Loucy (cell line): ENCODE measurements at regions not wholly inside any gene's neighbourhood (a gene's known extent, or its start where the extent isn't known, plus 50 kb on each side); places are given as distances from the start of the nearest gene placed in this dataset.

Experiments used
- H2AFZ ChIP-seq: fragments of 200-600 bp; sonication (generic); 2 replicates; pipeline ENCODE4 v1.6.0; 2016; ENCODE audit warnings: antibody characterized with exemption, mild to moderate bottlenecking, low read length, moderate library complexity
- H3F3A ChIP-seq: fragments of 200-600 bp; 2 replicates; pipeline ENCODE4 v1.6.0; 2016; ENCODE audit warnings: antibody characterized with exemption, low read depth, mild to moderate bottlenecking
- H3K27me3 ChIP-seq: fragments of 200-600 bp; sonication (generic); 2 replicates; pipeline ENCODE4 v1.6.1; 2014; ENCODE audit warnings: low read length, mild to moderate bottlenecking; ENCODE audit not compliant: insufficient read depth, poor library complexity, severe bottlenecking
- H3K36me3 ChIP-seq: fragments of 200-600 bp; sonication (generic); 2 replicates; pipeline ENCODE4 v1.6.1; 2016; ENCODE audit warnings: low read length; ENCODE audit not compliant: insufficient read depth
- H3K4me1 ChIP-seq: fragments of 200-600 bp; sonication (generic); 2 replicates; pipeline ENCODE4 v1.5.1; 2014; ENCODE audit warnings: low read length, mild to moderate bottlenecking; ENCODE audit not compliant: insufficient read depth, poor library complexity, severe bottlenecking
- H3K4me2 ChIP-seq: fragments of 200-600 bp; sonication (generic); 2 replicates; pipeline ENCODE4 v1.6.0; 2014; ENCODE audit warnings: antibody characterized with exemption, low read length, low read depth, mild to moderate bottlenecking; ENCODE audit not compliant: poor library complexity, severe bottlenecking
- H3K4me3 ChIP-seq: fragments of 200-600 bp; sonication (generic); 2 replicates; pipeline ENCODE4 v1.5.1; 2014; ENCODE audit warnings: low read length, mild to moderate bottlenecking, mixed read lengths; ENCODE audit not compliant: poor library complexity, severe bottlenecking
- H3K79me2 ChIP-seq: fragments of 200-600 bp; sonication (generic); 2 replicates; pipeline ENCODE4 v1.6.1; 2014; ENCODE audit warnings: low read length; ENCODE audit not compliant: insufficient read depth
- H3K9ac ChIP-seq: fragments of 200-600 bp; sonication (generic); 2 replicates; pipeline ENCODE4 v1.6.0; 2014; ENCODE audit warnings: mild to moderate bottlenecking, low read depth, low read length, moderate library complexity; ENCODE audit not compliant: poor library complexity, severe bottlenecking
- H3K9me2 ChIP-seq: fragments of 200-600 bp; sonication (generic); replicated peaks from 2 replicates; pipeline ENCODE4 v1.6.1; 2016; ENCODE audit warnings: low read depth, low read length, mixed read lengths
- H3K9me3 ChIP-seq: fragments of 200-600 bp; sonication (generic); 2 replicates; pipeline ENCODE4 v1.6.1; 2014; ENCODE audit warnings: mild to moderate bottlenecking, antibody characterized with exemption, low read length, low read depth; ENCODE audit not compliant: insufficient read depth
- H4K20me1 ChIP-seq: fragments of 200-600 bp; sonication (generic); 2 replicates; pipeline ENCODE4 v1.6.0; 2014; ENCODE audit warnings: antibody characterized with exemption, low read length, mild to moderate bottlenecking; ENCODE audit not compliant: insufficient read depth, poor library complexity, severe bottlenecking
- EZH2phosphoT487 ChIP-seq: fragments of 200-600 bp; IDR thresholded peaks from 2 replicates; pipeline ENCODE4 v1.6.1; 2018; ENCODE audit warnings: antibody characterized with exemption, mild to moderate bottlenecking, moderate library complexity, borderline replicate concordance
- TF ChIP-seq, protein P1 (sequence below): fragments of 200-600 bp; sonication (generic); conservative IDR thresholded peaks from 2 replicates; pipeline ENCODE4 v1.5.1; 2014; ENCODE audit warnings: mild to moderate bottlenecking, antibody characterized with exemption, low read length

DNA sequence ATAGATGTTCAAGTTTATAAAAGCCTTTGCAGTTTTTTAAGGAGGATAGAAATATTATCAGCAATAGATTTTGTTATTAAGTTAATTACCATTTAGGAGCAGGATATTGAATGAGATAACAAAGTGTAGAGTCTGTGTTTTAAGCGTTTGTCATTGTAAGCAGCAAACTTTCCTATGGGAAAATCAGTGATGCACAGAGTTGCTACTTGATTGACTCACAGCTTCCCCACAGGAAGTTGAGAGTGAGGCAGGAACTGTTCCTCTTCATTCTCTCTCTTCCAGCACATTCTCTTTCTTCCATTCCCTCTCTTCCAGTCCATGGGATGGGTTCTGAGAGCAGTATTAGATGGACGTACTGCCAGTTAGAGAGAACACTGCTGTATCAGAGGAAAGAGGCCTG, 867.7 kb upstream of the AGA start:
- no peaks in the 10 kb centered on the region for H3K4me1 ChIP-seq
- H2AFZ ChIP-seq, result no peak overlapping the region
- no peaks in the 10 kb centered on the region for H3K9me2 ChIP-seq
- no peak overlapping the region for H3K4me2 ChIP-seq
- TF ChIP-seq EZH2phosphoT487, result no peak
- TF ChIP-seq, protein P1, sequence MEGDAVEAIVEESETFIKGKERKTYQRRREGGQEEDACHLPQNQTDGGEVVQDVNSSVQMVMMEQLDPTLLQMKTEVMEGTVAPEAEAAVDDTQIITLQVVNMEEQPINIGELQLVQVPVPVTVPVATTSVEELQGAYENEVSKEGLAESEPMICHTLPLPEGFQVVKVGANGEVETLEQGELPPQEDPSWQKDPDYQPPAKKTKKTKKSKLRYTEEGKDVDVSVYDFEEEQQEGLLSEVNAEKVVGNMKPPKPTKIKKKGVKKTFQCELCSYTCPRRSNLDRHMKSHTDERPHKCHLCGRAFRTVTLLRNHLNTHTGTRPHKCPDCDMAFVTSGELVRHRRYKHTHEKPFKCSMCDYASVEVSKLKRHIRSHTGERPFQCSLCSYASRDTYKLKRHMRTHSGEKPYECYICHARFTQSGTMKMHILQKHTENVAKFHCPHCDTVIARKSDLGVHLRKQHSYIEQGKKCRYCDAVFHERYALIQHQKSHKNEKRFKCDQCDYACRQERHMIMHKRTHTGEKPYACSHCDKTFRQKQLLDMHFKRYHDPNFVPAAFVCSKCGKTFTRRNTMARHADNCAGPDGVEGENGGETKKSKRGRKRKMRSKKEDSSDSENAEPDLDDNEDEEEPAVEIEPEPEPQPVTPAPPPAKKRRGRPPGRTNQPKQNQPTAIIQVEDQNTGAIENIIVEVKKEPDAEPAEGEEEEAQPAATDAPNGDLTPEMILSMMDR, result no peak
- no peak overlapping the region for H3K9ac ChIP-seq
- H3K4me3 ChIP-seq, result no peak overlapping the region
- no peaks in the 10 kb centered on the region for H3K36me3 ChIP-seq
- no peaks in the 10 kb centered on the region for H3K9me3 ChIP-seq
- no peaks in the 10 kb centered on the region for H4K20me1 ChIP-seq
- H3F3A ChIP-seq, result no peaks in the 10 kb centered on the region
- H3K27me3 ChIP-seq, result no peaks in the 10 kb centered on the region
- H3K79me2 ChIP-seq, result no peaks in the 10 kb centered on the region

DNA sequence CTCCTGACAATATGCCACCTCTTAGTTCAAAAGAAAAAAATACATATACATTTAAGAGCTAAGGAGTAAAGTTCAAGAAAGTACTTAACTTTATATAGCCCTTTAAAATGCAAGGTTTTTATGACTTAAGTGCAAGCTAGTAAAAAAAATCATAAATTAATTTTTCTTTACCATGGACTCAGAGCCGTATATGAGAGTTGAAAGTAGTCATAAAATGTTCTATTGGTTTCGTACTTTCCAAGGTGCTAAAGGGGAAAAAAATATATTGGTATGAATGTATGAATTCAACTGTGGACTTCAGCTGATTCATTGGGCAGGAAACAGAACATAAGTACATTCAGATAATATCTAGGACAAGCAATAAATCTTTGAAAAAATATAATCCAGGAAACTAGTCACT, 869.8 kb upstream of the AGA start:
- no peaks in the 10 kb centered on the region for H3K9me2 ChIP-seq
- H3K4me3 ChIP-seq, result no peak overlapping the region
- H3K4me2 ChIP-seq, result no peak overlapping the region
- no peaks in the 10 kb centered on the region for H3F3A ChIP-seq
- H3K36me3 ChIP-seq, result no peaks in the 10 kb centered on the region
- H3K79me2 ChIP-seq, result no peaks in the 10 kb centered on the region
- TF ChIP-seq, protein P1, result no peak
- no peak for TF ChIP-seq EZH2phosphoT487
- H2AFZ ChIP-seq, result no peak overlapping the region
- no peaks in the 10 kb centered on the region for H4K20me1 ChIP-seq
- no peaks in the 10 kb centered on the region for H3K9me3 ChIP-seq
- H3K27me3 ChIP-seq, result no peaks in the 10 kb centered on the region
- H3K4me1 ChIP-seq, result no peaks in the 10 kb centered on the region
- no peak overlapping the region for H3K9ac ChIP-seq

DNA sequence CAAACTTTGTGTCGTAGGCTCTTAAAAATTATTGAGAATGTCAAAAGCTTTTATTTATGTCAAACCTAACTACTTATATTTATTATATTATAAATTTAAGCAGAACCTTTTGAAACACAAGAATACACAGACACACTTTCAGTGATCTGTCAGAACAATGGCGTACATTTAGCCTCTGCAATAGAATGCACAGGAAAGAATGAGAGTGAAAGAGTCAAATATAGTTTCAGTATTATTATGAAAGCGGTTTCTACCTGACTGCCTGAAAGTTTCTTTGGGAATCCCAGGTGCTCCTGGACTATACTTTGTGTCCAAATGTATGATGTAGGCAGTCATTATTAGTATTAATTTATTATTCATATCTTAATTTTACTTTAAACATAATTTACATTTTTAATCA, 872.0 kb upstream of the AGA start:
- no peaks in the 10 kb centered on the region for H3K27me3 ChIP-seq
- no peaks in the 10 kb centered on the region for H3F3A ChIP-seq
- no peaks in the 10 kb centered on the region for H3K9me3 ChIP-seq
- no peaks in the 10 kb centered on the region for H3K36me3 ChIP-seq
- no peak for TF ChIP-seq EZH2phosphoT487
- TF ChIP-seq, protein P1, result no peak
- H3K4me3 ChIP-seq, result no peak overlapping the region
- H3K79me2 ChIP-seq, result no peaks in the 10 kb centered on the region
- H4K20me1 ChIP-seq, result no peaks in the 10 kb centered on the region
- no peaks in the 10 kb centered on the region for H3K4me1 ChIP-seq
- no peak overlapping the region for H3K4me2 ChIP-seq
- no peak overlapping the region for H3K9ac ChIP-seq
- no peak overlapping the region for H2AFZ ChIP-seq
- no peaks in the 10 kb centered on the region for H3K9me2 ChIP-seq
